Stimulated activated naive B cell treated with anti-CD40 and anti-IgM and Interleukin-4, amounts not matched to agents 10 μg/mL and 1 μg/mL and 100 μg/mL, for 72 hours (primary cell): ENCODE measurements at regions not wholly inside any gene's neighbourhood (a gene's known extent, or its start where the extent isn't known, plus 50 kb on each side); places are given as distances from the start of the nearest gene placed in this dataset.

Source experiments
- ATAC-seq, 2 donors: fragments of 150-1000 bp; cut with Tn5 transposase; replicated peaks; 2 replicates each; pipeline ENCODE4 v1.10.0; 2021; ENCODE audit warnings: moderate library complexity in 1 of 2
- DNase-seq: peaks from one replicate; pipeline ENCODE4 v3.0.0; 2021
- H3K27ac Mint-ChIP-seq: one replicate; pipeline ENCODE4 v1.8.0; 2022; ENCODE audit warnings: mild to moderate bottlenecking, mixed read lengths
- H3K27me3 Mint-ChIP-seq, 2 donors: one replicate each; pipeline ENCODE4 v1.8.0; 2022; ENCODE audit warnings: mixed read lengths in 2 of 2
- H3K36me3 Mint-ChIP-seq, 2 donors: one replicate each; pipeline ENCODE4 v1.8.0; 2022; ENCODE audit warnings: mixed read lengths in 2 of 2, mild to moderate bottlenecking in 1 of 2
- H3K4me1 Mint-ChIP-seq, 2 donors: one replicate each; pipeline ENCODE4 v1.8.0; 2022; ENCODE audit warnings: mixed read lengths in 2 of 2, mild to moderate bottlenecking in 1 of 2
- H3K4me3 Mint-ChIP-seq, 2 donors: one replicate each; pipeline ENCODE4 v1.8.0; 2022; ENCODE audit warnings: mild to moderate bottlenecking in 2 of 2, mixed read lengths in 2 of 2, moderate library complexity in 1 of 2
- H3K9me3 Mint-ChIP-seq, 2 donors: one replicate each; pipeline ENCODE4 v1.8.0; 2022; ENCODE audit warnings: mixed read lengths in 2 of 2, mild to moderate bottlenecking in 1 of 2

GRCh38 chr4:156182269-156182668 is 228.6 kb upstream of the CTSO start:
- Mint-ChIP-seq H3K4me3 (no peak overlapping the region), H3K4me1 (no peaks in the 10 kb centered on the region), H3K27ac (no peak overlapping the region), H3K9me3 (no peaks in the 10 kb centered on the region), H3K36me3 (no peaks in the 10 kb centered on the region), H3K27me3 (no peaks in the 10 kb centered on the region)
- ATAC-seq (no peak), DNase-seq (no peak)

- DNase-seq (no peak), ATAC-seq (no peak)
- Mint-ChIP-seq H3K4me1 (no peaks in the 10 kb centered on the region), H3K4me3 (no peak overlapping the region), H3K9me3 (peaks cover 0 to 1% of the 10 kb centered on the region in 2 donors), H3K27me3 (no peaks in the 10 kb centered on the region), H3K36me3 (no peaks in the 10 kb centered on the region), H3K27ac (no peak overlapping the region)
Observed at GRCh38 chr4:156177941-156178340, 224.3 kb upstream of the CTSO start.

- H3K9me3 Mint-ChIP-seq: peaks cover 0 to 1% of the 10 kb centered on the region in 2 donors
- DNase-seq: no peak
- no peak overlapping the region for H3K27ac Mint-ChIP-seq
- H3K4me3 Mint-ChIP-seq: no peak overlapping the region
- no peaks in the 10 kb centered on the region for H3K27me3 Mint-ChIP-seq
- H3K36me3 Mint-ChIP-seq: no peaks in the 10 kb centered on the region
- no peaks in the 10 kb centered on the region for H3K4me1 Mint-ChIP-seq
- ATAC-seq: no peak
Observed at GRCh38 chr4:156176896-156177295, 223.2 kb upstream of the CTSO start.

- H3K27ac Mint-ChIP-seq: no peak overlapping the region
- H3K4me1 Mint-ChIP-seq: no peaks in the 10 kb centered on the region
- DNase-seq (no peak), ATAC-seq (no peak)
- H3K9me3 Mint-ChIP-seq: peaks cover 0 to 1% of the 10 kb centered on the region in 2 donors
- no peaks in the 10 kb centered on the region for H3K36me3 Mint-ChIP-seq
- H3K27me3 Mint-ChIP-seq: no peaks in the 10 kb centered on the region
- no peak overlapping the region for H3K4me3 Mint-ChIP-seq
Observed at GRCh38 chr4:156173937-156174336, 220.3 kb upstream of the CTSO start.

- no peaks in the 10 kb centered on the region for H3K4me1 Mint-ChIP-seq
- H3K9me3 Mint-ChIP-seq: peaks cover 0 to 1% of the 10 kb centered on the region in 2 donors
- H3K27me3 Mint-ChIP-seq: no peaks in the 10 kb centered on the region
- ATAC-seq (no peak), DNase-seq (no peak)
- no peak overlapping the region for H3K4me3 Mint-ChIP-seq
- no peaks in the 10 kb centered on the region for H3K36me3 Mint-ChIP-seq
- H3K27ac Mint-ChIP-seq: no peak overlapping the region
Observed at GRCh38 chr4:156173486-156173885, 219.8 kb upstream of the CTSO start.

GRCh38 chr4:156169861-156170260 is 216.2 kb upstream of the CTSO start:
- Mint-ChIP-seq H3K36me3 (no peaks in the 10 kb centered on the region), H3K4me1 (no peaks in the 10 kb centered on the region), H3K27ac (no peak overlapping the region), H3K27me3 (no peaks in the 10 kb centered on the region), H3K9me3 (peaks cover 0 to 1% of the 10 kb centered on the region in 2 donors), H3K4me3 (no peak overlapping the region)
- DNase-seq (no peak), ATAC-seq (no peak)

GRCh38 chr4:156169011-156169410 is 215.3 kb upstream of the CTSO start:
- H3K27me3 Mint-ChIP-seq: no peaks in the 10 kb centered on the region
- no peaks in the 10 kb centered on the region for H3K4me1 Mint-ChIP-seq
- DNase-seq: no peak
- no peaks in the 10 kb centered on the region for H3K36me3 Mint-ChIP-seq
- H3K9me3 Mint-ChIP-seq: no peaks in the 10 kb centered on the region
- no peak overlapping the region for H3K4me3 Mint-ChIP-seq
- H3K27ac Mint-ChIP-seq: no peak overlapping the region
- peak in 1 of 2 donors; percentile 57 for ATAC-seq

- ATAC-seq (no peak), DNase-seq (no peak)
- H3K4me1 Mint-ChIP-seq: no peaks in the 10 kb centered on the region
- no peak overlapping the region for H3K27ac Mint-ChIP-seq
- no peak overlapping the region for H3K4me3 Mint-ChIP-seq
- H3K36me3 Mint-ChIP-seq: no peaks in the 10 kb centered on the region
- H3K9me3 Mint-ChIP-seq: no peaks in the 10 kb centered on the region
- H3K27me3 Mint-ChIP-seq: no peaks in the 10 kb centered on the region
Observed at GRCh38 chr4:156168288-156168687, 214.6 kb upstream of the CTSO start.

GRCh38 chr4:156158747-156159146 is 205.1 kb upstream of the CTSO start:
- no peak overlapping the region for H3K27ac Mint-ChIP-seq
- no peak overlapping the region for H3K4me3 Mint-ChIP-seq
- H3K36me3 Mint-ChIP-seq: no peaks in the 10 kb centered on the region
- no peak for ATAC-seq
- H3K27me3 Mint-ChIP-seq: no peaks in the 10 kb centered on the region
- no peak for DNase-seq
- H3K4me1 Mint-ChIP-seq: no peaks in the 10 kb centered on the region
- H3K9me3 Mint-ChIP-seq: no peaks in the 10 kb centered on the region

GRCh38 chr4:156154978-156155377 is 201.3 kb upstream of the CTSO start:
- Mint-ChIP-seq H3K27me3 (no peaks in the 10 kb centered on the region), H3K4me3 (no peak overlapping the region), H3K36me3 (no peaks in the 10 kb centered on the region), H3K4me1 (no peaks in the 10 kb centered on the region), H3K9me3 (no peaks in the 10 kb centered on the region), H3K27ac (no peak overlapping the region)
- DNase-seq (no peak), ATAC-seq (no peak)

- Mint-ChIP-seq H3K9me3 (no peaks in the 10 kb centered on the region), H3K36me3 (no peaks in the 10 kb centered on the region), H3K27me3 (no peaks in the 10 kb centered on the region)
Observed at GRCh38 chr4:156146571-156146970, 192.9 kb upstream of the CTSO start.

GRCh38 chr4:156144961-156145360 is 191.3 kb upstream of the CTSO start:
- Mint-ChIP-seq H3K36me3 (no peaks in the 10 kb centered on the region), H3K4me3 (no peak overlapping the region), H3K27ac (no peak overlapping the region), H3K27me3 (no peaks in the 10 kb centered on the region), H3K4me1 (no peaks in the 10 kb centered on the region), H3K9me3 (no peaks in the 10 kb centered on the region)
- DNase-seq (no peak), ATAC-seq (no peak)

More at GRCh38 chr4:156146571-156146970, 192.9 kb upstream of the CTSO start:
- ATAC-seq (no peak), DNase-seq (no peak)
- H3K4me1 Mint-ChIP-seq: no peaks in the 10 kb centered on the region
- no peak overlapping the region for H3K4me3 Mint-ChIP-seq
- no peak overlapping the region for H3K27ac Mint-ChIP-seq

- Mint-ChIP-seq H3K27ac (no peak overlapping the region), H3K36me3 (no peaks in the 10 kb centered on the region)
- ATAC-seq: no peak
Observed at GRCh38 chr4:156138781-156139280, 185.2 kb upstream of the CTSO start.

GRCh38 chr4:156137679-156138473 is 184.2 kb upstream of the CTSO start:
- no peak for DNase-seq
- no peaks in the 10 kb centered on the region for H3K36me3 Mint-ChIP-seq
- H3K4me1 Mint-ChIP-seq: no peaks in the 10 kb centered on the region
- no peak overlapping the region for H3K27ac Mint-ChIP-seq
- H3K27me3 Mint-ChIP-seq: no peaks in the 10 kb centered on the region
- no peak overlapping the region for H3K4me3 Mint-ChIP-seq
- H3K9me3 Mint-ChIP-seq: no peaks in the 10 kb centered on the region
- ATAC-seq: no peak

More at GRCh38 chr4:156138781-156139280, 185.2 kb upstream of the CTSO start:
- Mint-ChIP-seq H3K4me1 (no peaks in the 10 kb centered on the region), H3K9me3 (no peaks in the 10 kb centered on the region), H3K4me3 (no peak overlapping the region), H3K27me3 (no peaks in the 10 kb centered on the region)
- no peak for DNase-seq

- Mint-ChIP-seq H3K9me3 (peaks cover 0 to 1% of the 10 kb centered on the region in 2 donors), H3K4me1 (no peaks in the 10 kb centered on the region)
Observed at GRCh38 chr4:156132196-156132595, 178.5 kb upstream of the CTSO start.

More at GRCh38 chr4:156132196-156132595, 178.5 kb upstream of the CTSO start:
- no peak overlapping the region for H3K4me3 Mint-ChIP-seq
- DNase-seq (no peak), ATAC-seq (no peak)
- H3K27ac Mint-ChIP-seq: no peak overlapping the region
- H3K36me3 Mint-ChIP-seq: no peaks in the 10 kb centered on the region
- peaks cover 0 to 5% of the 10 kb centered on the region in 2 donors for H3K27me3 Mint-ChIP-seq
